WERI-Rb-1 (cell line): ENCODE measurements at regions not wholly inside any gene's neighbourhood (a gene's known extent, or its start where the extent isn't known, plus 50 kb on each side); places are given as distances from the start of the nearest gene placed in this dataset.

Experiments
- DNase-seq: peaks from one replicate; pipeline ENCODE4 v3.0.0-alpha.2; 2020
- H3K27ac ChIP-seq: fragments of 250-450 bp; sonication (Bioruptor Pico); 2 replicates; pipeline ENCODE4 v1.5.1; 2020; ENCODE audit warnings: mild to moderate bottlenecking, moderate library complexity
- H3K27me3 ChIP-seq: fragments of 250-450 bp; sonication (Bioruptor Pico); 2 replicates; pipeline ENCODE4 v1.5.1; 2021; ENCODE audit warnings: mild to moderate bottlenecking, low read depth, moderate library complexity; ENCODE audit not compliant: insufficient read depth, severe bottlenecking
- H3K36me3 ChIP-seq: fragments of 250-450 bp; sonication (Bioruptor Pico); 2 replicates; pipeline ENCODE4 v1.5.1; 2020; ENCODE audit warnings: mild to moderate bottlenecking, moderate library complexity
- H3K4me3 ChIP-seq: 2 replicates; pipeline ENCODE4 v1.5.1; 2011; ENCODE audit warnings: low read depth, mild to moderate bottlenecking, control low read depth, low read length
- H3K9me3 ChIP-seq: fragments of 250-450 bp; sonication (Bioruptor Pico); 2 replicates; pipeline ENCODE4 v1.5.1; 2021; ENCODE audit warnings: mild to moderate bottlenecking, moderate library complexity; ENCODE audit not compliant: severe bottlenecking
- CTCF ChIP-seq: IDR thresholded peaks from 2 replicates; pipeline ENCODE4 v1.5.1; 2011; ENCODE audit warnings: low read depth, mild to moderate bottlenecking, control low read depth, inconsistent platforms, low read length

GRCh38 chr12:18794000-18794399, 56.1 kb downstream of the CAPZA3 start:
- no peaks in the 10 kb centered on the region for H3K9me3 ChIP-seq
- no peaks in the 10 kb centered on the region for H3K27me3 ChIP-seq
- no peak for DNase-seq
- no peaks in the 10 kb centered on the region for H3K36me3 ChIP-seq
- no peak overlapping the region for H3K27ac ChIP-seq
- no peak overlapping the region for H3K4me3 ChIP-seq
- TF ChIP-seq CTCF: no peak

- Histone ChIP-seq H3K27ac (no peak overlapping the region), H3K36me3 (no peaks in the 10 kb centered on the region), H3K4me3 (no peak overlapping the region), H3K27me3 (no peaks in the 10 kb centered on the region), H3K9me3 (no peaks in the 10 kb centered on the region)
- no peak for TF ChIP-seq CTCF
- DNase-seq: no peak
These were observed 59.7 kb downstream of the CAPZA3 start for GRCh38 chr12:18797604-18798003.

- no peaks in the 10 kb centered on the region for H3K9me3 ChIP-seq
- H3K27ac ChIP-seq: no peak overlapping the region
- no peaks in the 10 kb centered on the region for H3K27me3 ChIP-seq
- no peak for DNase-seq
- H3K36me3 ChIP-seq: no peaks in the 10 kb centered on the region
- H3K4me3 ChIP-seq: no peak overlapping the region
- no peak for TF ChIP-seq CTCF
These were observed 60.8 kb downstream of the CAPZA3 start for GRCh38 chr12:18798535-18799361.

GRCh38 chr12:18799561-18799960, 61.6 kb downstream of the CAPZA3 start:
- no peak overlapping the region for H3K4me3 ChIP-seq
- TF ChIP-seq CTCF: no peak
- no peaks in the 10 kb centered on the region for H3K9me3 ChIP-seq
- H3K27me3 ChIP-seq: no peaks in the 10 kb centered on the region
- no peak overlapping the region for H3K27ac ChIP-seq
- H3K36me3 ChIP-seq: no peaks in the 10 kb centered on the region
- DNase-seq: no peak

- H3K36me3 ChIP-seq: no peaks in the 10 kb centered on the region
- H3K9me3 ChIP-seq: no peaks in the 10 kb centered on the region
- peak; percentile 35; the same call in 1 of the 2 replicates for TF ChIP-seq CTCF
- DNase-seq: no peak
- no peak overlapping the region for H3K27ac ChIP-seq
- H3K4me3 ChIP-seq: no peak overlapping the region
- H3K27me3 ChIP-seq: no peaks in the 10 kb centered on the region
These were observed 67.8 kb downstream of the CAPZA3 start for GRCh38 chr12:18805516-18806248.
